Endodermal cell (in vitro differentiated cells): ENCODE measurements at regions not wholly inside any gene's neighbourhood (a gene's known extent, or its start where the extent isn't known, plus 50 kb on each side); places are given as distances from the start of the nearest gene placed in this dataset.

Experiments used
- DNase-seq: peaks from one replicate; pipeline ENCODE4 v3.0.0-alpha.2; 2017
- H3K27ac ChIP-seq: 2 replicates; pipeline ENCODE4 v1.5.1; 2013; ENCODE audit warnings: mild to moderate bottlenecking, low read depth, low read length, moderate library complexity
- H3K27me3 ChIP-seq: 2 replicates; pipeline ENCODE4 v1.6.1; 2013; ENCODE audit warnings: mild to moderate bottlenecking, low read length, moderate library complexity; ENCODE audit not compliant: insufficient read depth, control insufficient read depth, poor library complexity, severe bottlenecking
- H3K36me3 ChIP-seq: 2 replicates; pipeline ENCODE4 v1.7.0; 2013; ENCODE audit warnings: mild to moderate bottlenecking, low read length, moderate library complexity; ENCODE audit not compliant: control insufficient read depth, insufficient read depth
- H3K4me1 ChIP-seq: one replicate; pipeline ENCODE4 v1.7.0; 2013; ENCODE audit warnings: low read length; ENCODE audit not compliant: control insufficient read depth, insufficient read depth
- H3K4me3 ChIP-seq: 2 replicates; pipeline ENCODE4 v1.5.1; 2013; ENCODE audit warnings: mild to moderate bottlenecking, low read length, moderate library complexity
- H3K9ac ChIP-seq: 2 replicates; pipeline ENCODE4 v1.6.1; 2013; ENCODE audit warnings: mild to moderate bottlenecking, low read length, moderate library complexity; ENCODE audit not compliant: poor library complexity, severe bottlenecking; ENCODE audit errors: extremely low read depth
- H3K9me3 ChIP-seq: 2 replicates; pipeline ENCODE4 v1.6.1; 2013; ENCODE audit warnings: mild to moderate bottlenecking, low read length, moderate library complexity; ENCODE audit not compliant: control insufficient read depth
- H3K27ac Mint-ChIP-seq: 2 replicates; pipeline ENCODE4 v1.8.0; 2020; ENCODE audit warnings: mixed read lengths
- H3K27me3 Mint-ChIP-seq: 2 replicates; pipeline ENCODE4 v1.8.0; 2021; ENCODE audit warnings: mild to moderate bottlenecking, mixed read lengths; ENCODE audit not compliant: insufficient read depth
- H3K36me3 Mint-ChIP-seq: 2 replicates; pipeline ENCODE4 v1.8.0; 2020; ENCODE audit warnings: low read depth, mixed read lengths
- H3K4me1 Mint-ChIP-seq: 2 replicates; pipeline ENCODE4 v1.8.0; 2020; ENCODE audit warnings: mixed read lengths
- H3K4me3 Mint-ChIP-seq: 2 replicates; pipeline ENCODE4 v1.8.0; 2020; ENCODE audit warnings: mild to moderate bottlenecking, moderate library complexity, mixed read lengths
- H3K9me3 Mint-ChIP-seq: 2 replicates; pipeline ENCODE4 v1.8.0; 2020; ENCODE audit warnings: mild to moderate bottlenecking, mixed read lengths
- WGBS, 2 experiments: methylation state at CpG; one replicate each; pipeline versions ENCODE4 v1.1.5 to v1.1.7; 2013; ENCODE audit warnings: missing lambda C conversion rate in 2 of 2, mixed read lengths in 1 of 2; ENCODE audit not compliant: insufficient coverage in 1 of 2, insufficient read length in 1 of 2; 5-methylcytosine and 5-hydroxymethylcytosine counted together
- TF ChIP-seq, protein P1 (sequence below): fragments of 200-600 bp; sonication (generic); conservative IDR thresholded peaks from 2 replicates; pipeline ENCODE4 v1.5.0; 2021; ENCODE audit warnings: antibody characterized with exemption, mild to moderate bottlenecking

DNA sequence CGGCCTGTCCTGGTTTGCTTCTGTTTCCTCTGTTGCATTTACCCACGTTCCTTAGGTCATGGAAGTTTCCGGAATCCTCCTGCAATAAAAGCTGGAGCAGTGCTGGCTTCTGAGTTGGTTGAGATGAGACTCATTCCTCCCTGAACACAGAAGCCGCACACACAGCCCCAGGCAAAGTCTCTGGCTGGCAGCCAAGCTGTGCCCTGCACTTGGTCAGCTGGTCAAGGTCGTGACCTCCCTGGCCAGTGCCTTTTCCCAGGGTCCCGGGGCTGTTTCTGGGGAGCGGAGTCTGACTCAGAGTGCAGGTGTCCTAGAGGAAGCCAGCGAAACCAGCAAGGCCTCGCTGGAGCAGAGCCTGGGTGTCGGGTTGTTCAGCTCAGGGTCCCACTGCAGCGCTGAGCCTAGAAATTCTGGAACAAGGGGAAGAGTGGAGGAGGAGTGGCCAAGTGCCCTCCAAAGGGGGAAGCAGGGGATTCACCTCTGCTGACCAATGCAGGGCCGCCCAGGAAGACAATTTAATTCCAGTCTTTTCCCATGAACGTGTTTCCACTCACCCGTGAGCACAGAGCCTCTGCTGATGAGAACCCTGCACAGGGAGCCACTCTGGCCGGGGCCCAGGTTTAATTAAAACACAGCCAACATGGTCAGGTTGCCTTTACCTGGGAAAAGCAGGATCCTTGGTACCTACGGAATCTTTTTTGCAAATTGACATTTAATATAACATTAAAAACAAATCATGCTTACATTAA lies 245.5 kb upstream of the PPP2R2D start:
- H3K9me3 ChIP-seq = no peaks in the 10 kb centered on the region
- Mint-ChIP-seq H3K36me3 (no peaks in the 10 kb centered on the region), H3K4me3 (no peak overlapping the region), H3K27ac (no peak overlapping the region), H3K4me1 (peaks cover 10% of the 10 kb centered on the region), H3K9me3 (peaks cover 7% of the 10 kb centered on the region), H3K27me3 (peaks cover 5% of the 10 kb centered on the region)
- no peaks in the 10 kb centered on the region for H3K4me1 ChIP-seq
- no peak overlapping the region for H3K4me3 ChIP-seq
- no peak for DNase-seq
- no peaks in the 10 kb centered on the region for H3K27me3 ChIP-seq
- 90 to 92% methylated on average over 9 to 16 of the region's 16 CpGs for WGBS, 2 experiments
- no peaks in the 10 kb centered on the region for H3K36me3 ChIP-seq
- H3K9ac ChIP-seq = no peak overlapping the region
- TF ChIP-seq, protein P1, sequence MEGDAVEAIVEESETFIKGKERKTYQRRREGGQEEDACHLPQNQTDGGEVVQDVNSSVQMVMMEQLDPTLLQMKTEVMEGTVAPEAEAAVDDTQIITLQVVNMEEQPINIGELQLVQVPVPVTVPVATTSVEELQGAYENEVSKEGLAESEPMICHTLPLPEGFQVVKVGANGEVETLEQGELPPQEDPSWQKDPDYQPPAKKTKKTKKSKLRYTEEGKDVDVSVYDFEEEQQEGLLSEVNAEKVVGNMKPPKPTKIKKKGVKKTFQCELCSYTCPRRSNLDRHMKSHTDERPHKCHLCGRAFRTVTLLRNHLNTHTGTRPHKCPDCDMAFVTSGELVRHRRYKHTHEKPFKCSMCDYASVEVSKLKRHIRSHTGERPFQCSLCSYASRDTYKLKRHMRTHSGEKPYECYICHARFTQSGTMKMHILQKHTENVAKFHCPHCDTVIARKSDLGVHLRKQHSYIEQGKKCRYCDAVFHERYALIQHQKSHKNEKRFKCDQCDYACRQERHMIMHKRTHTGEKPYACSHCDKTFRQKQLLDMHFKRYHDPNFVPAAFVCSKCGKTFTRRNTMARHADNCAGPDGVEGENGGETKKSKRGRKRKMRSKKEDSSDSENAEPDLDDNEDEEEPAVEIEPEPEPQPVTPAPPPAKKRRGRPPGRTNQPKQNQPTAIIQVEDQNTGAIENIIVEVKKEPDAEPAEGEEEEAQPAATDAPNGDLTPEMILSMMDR = no peak
- H3K27ac ChIP-seq = no peak overlapping the region

DNA sequence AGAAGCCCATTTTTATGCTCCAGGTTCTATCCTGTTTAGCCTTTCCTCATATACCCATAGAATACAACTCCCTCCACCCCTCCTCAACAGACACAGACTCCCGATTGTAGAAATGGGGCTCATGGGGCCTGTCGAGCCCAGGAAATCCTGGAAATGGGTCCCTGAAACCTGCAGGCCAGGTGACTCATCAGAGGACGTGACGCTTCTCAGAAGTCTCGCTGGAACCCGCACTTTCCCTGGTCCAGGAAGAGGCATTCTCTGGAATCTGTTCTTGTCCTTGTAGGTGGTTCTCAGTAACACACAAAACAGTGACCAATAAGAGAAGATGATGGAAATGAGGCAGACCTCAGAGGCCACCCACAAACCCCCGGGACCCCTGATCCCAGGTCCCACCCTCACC lies 244.8 kb upstream of the PPP2R2D start:
- TF ChIP-seq, protein P1 = no peak
- Histone ChIP-seq H3K4me1 (no peaks in the 10 kb centered on the region), H3K27ac (no peak overlapping the region), H3K36me3 (no peaks in the 10 kb centered on the region), H3K9me3 (no peaks in the 10 kb centered on the region), H3K9ac (no peak overlapping the region), H3K4me3 (no peak overlapping the region), H3K27me3 (no peaks in the 10 kb centered on the region)
- Mint-ChIP-seq H3K4me1 (peaks cover 10% of the 10 kb centered on the region), H3K36me3 (no peaks in the 10 kb centered on the region), H3K27me3 (peaks cover 5% of the 10 kb centered on the region), H3K27ac (no peak overlapping the region), H3K9me3 (peaks cover 13% of the 10 kb centered on the region), H3K4me3 (no peak overlapping the region)
- WGBS, 2 experiments = 92 to 94% methylated on average over 5 to 7 of the region's 7 CpGs
- no peak for DNase-seq

DNA sequence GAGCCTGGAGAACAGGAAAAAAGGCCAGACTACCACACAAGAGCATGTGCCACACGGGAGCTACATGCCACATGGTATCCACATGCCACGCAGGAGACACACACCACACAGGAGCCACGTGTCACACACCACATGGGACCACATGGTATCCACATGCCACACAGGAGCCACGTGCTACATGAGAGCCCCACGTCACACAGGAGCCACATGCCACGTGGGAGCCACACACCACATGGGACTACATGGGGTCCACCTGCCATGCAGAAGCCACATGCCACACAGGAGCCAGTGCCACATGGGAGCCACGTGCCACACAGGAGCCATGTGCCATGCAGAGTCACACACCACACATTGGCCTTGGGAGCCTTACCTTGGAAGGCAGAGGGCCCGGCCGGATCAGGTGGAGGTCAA lies 244.4 kb upstream of the PPP2R2D start:
- peaks cover 13% of the 10 kb centered on the region for H3K9me3 Mint-ChIP-seq
- no peak overlapping the region for H3K4me3 Mint-ChIP-seq
- DNase-seq = no peak
- TF ChIP-seq, protein P1 = no peak
- Histone ChIP-seq H3K27me3 (no peaks in the 10 kb centered on the region), H3K4me1 (no peaks in the 10 kb centered on the region), H3K9ac (no peak overlapping the region), H3K36me3 (no peaks in the 10 kb centered on the region), H3K27ac (no peak overlapping the region), H3K4me3 (no peak overlapping the region), H3K9me3 (no peaks in the 10 kb centered on the region)
- WGBS, 2 experiments = 94 to 95% methylated on average over 4 to 9 of the region's 9 CpGs
- H3K36me3 Mint-ChIP-seq = no peaks in the 10 kb centered on the region
- H3K27ac Mint-ChIP-seq = no peak overlapping the region
- H3K4me1 Mint-ChIP-seq = peaks cover 6% of the 10 kb centered on the region
- H3K27me3 Mint-ChIP-seq = peaks cover 5% of the 10 kb centered on the region
